Ishikawa (cell line): ENCODE measurements at regions not wholly inside any gene's neighbourhood (a gene's known extent, or its start where the extent isn't known, plus 50 kb on each side); places are given as distances from the start of the nearest gene placed in this dataset.

Experiments used
- MAX ChIP-seq: IDR thresholded peaks from 2 replicates; pipeline ENCODE4 v1.6.1; 2012
- ZBTB7A ChIP-seq: IDR thresholded peaks from 2 replicates; pipeline ENCODE4 v1.6.1; 2012; ENCODE audit warnings: low read depth
- TF ChIP-seq, protein P1 (sequence below): IDR thresholded peaks from 2 replicates; pipeline ENCODE4 v1.6.1; 2012; ENCODE audit warnings: low read depth, mild to moderate bottlenecking

DNA sequence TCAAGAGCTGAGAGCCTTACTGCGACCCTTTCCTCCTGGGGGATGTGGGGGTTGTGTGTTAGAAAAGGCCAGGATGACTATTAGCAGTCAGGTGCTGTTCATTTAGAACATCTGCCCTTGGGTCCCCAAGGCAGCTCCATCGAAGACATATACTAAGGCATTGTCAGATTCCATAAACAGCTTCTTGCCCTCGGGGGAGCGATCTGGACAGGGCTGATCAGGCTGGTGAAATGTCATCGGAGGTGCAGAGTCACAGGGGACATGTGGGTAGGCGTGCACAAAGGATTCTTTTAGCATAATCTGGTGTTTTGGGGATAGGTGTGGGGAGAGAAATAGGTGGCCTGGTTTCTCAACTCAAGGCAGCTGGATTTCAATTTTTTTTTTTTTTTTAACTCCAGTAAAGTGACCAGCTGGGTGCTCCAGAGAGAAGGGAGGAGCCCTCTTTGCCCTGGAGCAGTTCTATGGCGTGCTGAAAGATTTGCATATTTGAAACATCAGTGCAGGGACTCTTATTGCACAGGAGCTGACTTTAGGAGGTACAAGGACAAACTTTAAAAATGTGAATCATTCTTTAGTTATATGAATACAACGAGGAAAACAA lies 160.1 kb downstream of the SUDS3 start:
- TF ChIP-seq ZBTB7A (no peak), MAX (no peak)
- TF ChIP-seq, protein P1, sequence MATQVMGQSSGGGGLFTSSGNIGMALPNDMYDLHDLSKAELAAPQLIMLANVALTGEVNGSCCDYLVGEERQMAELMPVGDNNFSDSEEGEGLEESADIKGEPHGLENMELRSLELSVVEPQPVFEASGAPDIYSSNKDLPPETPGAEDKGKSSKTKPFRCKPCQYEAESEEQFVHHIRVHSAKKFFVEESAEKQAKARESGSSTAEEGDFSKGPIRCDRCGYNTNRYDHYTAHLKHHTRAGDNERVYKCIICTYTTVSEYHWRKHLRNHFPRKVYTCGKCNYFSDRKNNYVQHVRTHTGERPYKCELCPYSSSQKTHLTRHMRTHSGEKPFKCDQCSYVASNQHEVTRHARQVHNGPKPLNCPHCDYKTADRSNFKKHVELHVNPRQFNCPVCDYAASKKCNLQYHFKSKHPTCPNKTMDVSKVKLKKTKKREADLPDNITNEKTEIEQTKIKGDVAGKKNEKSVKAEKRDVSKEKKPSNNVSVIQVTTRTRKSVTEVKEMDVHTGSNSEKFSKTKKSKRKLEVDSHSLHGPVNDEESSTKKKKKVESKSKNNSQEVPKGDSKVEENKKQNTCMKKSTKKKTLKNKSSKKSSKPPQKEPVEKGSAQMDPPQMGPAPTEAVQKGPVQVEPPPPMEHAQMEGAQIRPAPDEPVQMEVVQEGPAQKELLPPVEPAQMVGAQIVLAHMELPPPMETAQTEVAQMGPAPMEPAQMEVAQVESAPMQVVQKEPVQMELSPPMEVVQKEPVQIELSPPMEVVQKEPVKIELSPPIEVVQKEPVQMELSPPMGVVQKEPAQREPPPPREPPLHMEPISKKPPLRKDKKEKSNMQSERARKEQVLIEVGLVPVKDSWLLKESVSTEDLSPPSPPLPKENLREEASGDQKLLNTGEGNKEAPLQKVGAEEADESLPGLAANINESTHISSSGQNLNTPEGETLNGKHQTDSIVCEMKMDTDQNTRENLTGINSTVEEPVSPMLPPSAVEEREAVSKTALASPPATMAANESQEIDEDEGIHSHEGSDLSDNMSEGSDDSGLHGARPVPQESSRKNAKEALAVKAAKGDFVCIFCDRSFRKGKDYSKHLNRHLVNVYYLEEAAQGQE, result no peak
